A673 (cell line): ENCODE measurements at regions not wholly inside any gene's neighbourhood (a gene's known extent, or its start where the extent isn't known, plus 50 kb on each side); places are given as distances from the start of the nearest gene placed in this dataset.

Experiments used
- EZH2 ChIP-seq: fragments of 200-600 bp; sonication (generic); IDR thresholded peaks from 2 replicates; pipeline ENCODE4 v1.6.1; 2017; ENCODE audit warnings: borderline replicate concordance, low read depth, mild to moderate bottlenecking, mixed read lengths, antibody characterized with exemption, low read length; ENCODE audit not compliant: poor library complexity, severe bottlenecking
- TF ChIP-seq, protein P1 (sequence below): fragments of 300-800, 200-600 bp; sonication (generic); conservative IDR thresholded peaks from 2 replicates; pipeline ENCODE4 v1.5.1; 2017; ENCODE audit warnings: low read depth, mild to moderate bottlenecking, antibody characterized with exemption, low read length, moderate library complexity, mixed read lengths

DNA sequence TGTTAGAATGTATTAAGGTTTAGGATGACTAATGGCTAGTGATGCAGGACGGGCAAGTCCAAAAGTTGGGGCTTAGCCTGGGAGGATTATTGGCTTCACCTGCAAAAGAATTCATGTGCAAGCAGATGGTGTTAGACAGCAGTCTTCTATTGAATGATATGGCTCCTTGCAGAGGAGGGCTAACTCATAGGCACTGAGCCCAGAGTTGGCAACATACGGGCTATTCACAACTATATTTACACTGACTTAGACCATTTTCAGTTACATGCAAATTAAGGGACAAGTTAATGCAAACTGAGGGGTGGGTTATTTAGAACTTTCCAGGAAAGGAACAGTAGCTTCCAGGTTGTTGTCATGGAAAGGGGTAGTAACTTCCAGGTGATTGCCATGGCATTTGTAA is 1017.1 kb upstream of the EEF2KMT start:
- TF ChIP-seq, protein P1, sequence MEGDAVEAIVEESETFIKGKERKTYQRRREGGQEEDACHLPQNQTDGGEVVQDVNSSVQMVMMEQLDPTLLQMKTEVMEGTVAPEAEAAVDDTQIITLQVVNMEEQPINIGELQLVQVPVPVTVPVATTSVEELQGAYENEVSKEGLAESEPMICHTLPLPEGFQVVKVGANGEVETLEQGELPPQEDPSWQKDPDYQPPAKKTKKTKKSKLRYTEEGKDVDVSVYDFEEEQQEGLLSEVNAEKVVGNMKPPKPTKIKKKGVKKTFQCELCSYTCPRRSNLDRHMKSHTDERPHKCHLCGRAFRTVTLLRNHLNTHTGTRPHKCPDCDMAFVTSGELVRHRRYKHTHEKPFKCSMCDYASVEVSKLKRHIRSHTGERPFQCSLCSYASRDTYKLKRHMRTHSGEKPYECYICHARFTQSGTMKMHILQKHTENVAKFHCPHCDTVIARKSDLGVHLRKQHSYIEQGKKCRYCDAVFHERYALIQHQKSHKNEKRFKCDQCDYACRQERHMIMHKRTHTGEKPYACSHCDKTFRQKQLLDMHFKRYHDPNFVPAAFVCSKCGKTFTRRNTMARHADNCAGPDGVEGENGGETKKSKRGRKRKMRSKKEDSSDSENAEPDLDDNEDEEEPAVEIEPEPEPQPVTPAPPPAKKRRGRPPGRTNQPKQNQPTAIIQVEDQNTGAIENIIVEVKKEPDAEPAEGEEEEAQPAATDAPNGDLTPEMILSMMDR: no peak
- TF ChIP-seq EZH2: no peak
